ENCODE measurements at regions not wholly inside any gene's neighbourhood (a gene's known extent, or its start where the extent isn't known, plus 50 kb on each side); places are given as distances from the start of the nearest gene placed in this dataset.

DNA sequence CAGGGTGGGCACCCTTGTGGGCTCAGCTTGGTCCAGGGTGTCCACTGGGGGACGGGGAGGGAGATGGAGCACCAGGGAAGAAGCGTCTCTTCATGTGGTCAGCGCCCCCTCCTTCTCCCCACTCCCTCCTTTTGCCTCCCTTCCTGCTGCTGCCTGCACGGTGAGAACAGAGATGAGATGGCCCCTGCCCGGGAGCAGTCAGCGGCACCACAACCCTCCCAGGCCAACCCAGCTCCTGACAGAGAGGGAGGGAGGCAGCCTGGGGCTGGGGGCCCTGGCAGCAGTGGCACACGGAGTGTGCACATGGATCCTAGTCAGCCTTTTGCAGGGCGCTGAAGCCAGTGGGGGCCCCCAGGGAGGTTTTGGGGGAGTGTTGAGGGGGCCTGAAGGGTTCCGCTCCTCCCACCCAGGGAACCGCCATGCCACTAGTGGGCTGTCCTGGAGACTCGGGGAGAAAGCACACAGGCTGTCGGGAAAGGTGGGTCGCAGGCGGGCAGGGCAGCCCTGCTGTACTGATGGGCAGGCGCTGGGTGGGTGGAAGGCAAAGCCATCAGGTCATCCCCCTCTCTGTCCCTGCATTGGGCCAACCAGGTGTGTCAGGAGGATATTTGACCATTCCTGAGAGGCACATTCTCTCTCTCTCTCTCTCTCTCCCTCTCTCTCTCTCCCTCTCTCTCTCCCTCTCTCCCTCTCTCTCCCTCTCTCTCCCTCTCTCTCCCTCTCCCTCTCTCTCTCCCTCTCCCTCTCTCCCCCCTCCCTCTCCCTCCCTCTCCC lies 94.3 kb upstream of the BHLHE23 start:
- no peak overlapping the region for H3K4me3 ChIP-seq
- H3K9me3 ChIP-seq, result no peaks in the 10 kb centered on the region
- no peak overlapping the region for H3K27ac ChIP-seq
- H3K27me3 ChIP-seq, result peaks cover 0 to 49% of the 10 kb centered on the region in 2 donors
- no peak for TF ChIP-seq CTCF (IDR thresholded peaks at IDR 0.05)
- peaks cover 0 to 25% (median 14%) of the 10 kb centered on the region in 4 donors for H3K4me1 ChIP-seq
- no peaks in the 10 kb centered on the region for H3K36me3 ChIP-seq
- DNase-seq, result peak in 1 of 2 donors; percentile 59
- intact Hi-C loops (cut with DNase I; ENCODE audit: low total_unique reads), result no loop called here

DNA sequence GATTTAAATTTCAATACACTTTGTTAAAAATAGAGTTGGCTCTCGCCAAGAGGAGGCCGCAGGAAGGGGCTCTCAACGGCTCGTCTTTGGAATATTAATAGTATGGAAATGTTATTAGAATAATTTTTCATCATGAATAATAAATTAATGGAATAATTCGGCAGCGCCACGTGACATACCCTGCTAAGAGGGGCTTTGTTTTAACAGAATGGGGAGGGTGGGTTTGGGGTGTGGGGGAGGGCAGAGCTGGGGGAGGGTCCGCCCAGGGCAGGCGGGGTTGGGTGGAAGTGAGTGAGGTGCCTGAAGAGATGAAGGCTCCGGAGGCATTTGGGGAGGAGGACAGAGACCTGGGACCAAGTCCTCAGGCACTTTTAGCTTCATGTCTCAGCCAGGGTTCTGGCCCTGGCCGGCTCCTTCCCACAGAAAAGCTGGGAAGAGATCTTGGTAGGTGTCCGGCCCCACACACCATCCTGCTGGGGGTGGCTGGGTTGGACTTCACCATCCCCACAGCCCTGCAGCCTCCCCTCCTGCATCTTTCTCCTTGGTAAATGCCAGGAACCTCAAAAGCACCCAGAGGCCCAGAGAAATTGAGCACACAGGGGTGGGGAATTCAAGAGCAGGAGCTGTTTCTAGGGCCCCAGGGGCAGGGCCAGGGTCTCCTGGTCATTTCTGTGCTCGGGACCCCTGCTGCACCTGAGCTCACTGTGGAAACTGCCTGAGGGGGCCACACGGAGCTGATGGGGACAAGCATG lies 93.6 kb upstream of the BHLHE23 start:
- no peak for TF ChIP-seq CTCF (IDR thresholded peaks at IDR 0.05)
- Histone ChIP-seq H3K27me3 (peaks cover 0 to 57% of the 10 kb centered on the region in 2 donors), H3K36me3 (no peaks in the 10 kb centered on the region), H3K9me3 (no peaks in the 10 kb centered on the region), H3K27ac (no peak overlapping the region), H3K4me3 (no peak overlapping the region), H3K4me1 (peaks cover 0 to 17% (median 7%) of the 10 kb centered on the region in 4 donors)
- intact Hi-C loops (cut with DNase I; ENCODE audit: low total_unique reads), result no loop called here
- DNase-seq, result peak in 1 of 2 donors; percentile 47

- intact Hi-C loops (cut with DNase I; ENCODE audit: low total_unique reads), result no loop called here
- no peak for TF ChIP-seq CTCF (IDR thresholded peaks at IDR 0.05)
- Histone ChIP-seq H3K36me3 (no peaks in the 10 kb centered on the region), H3K4me3 (no peak overlapping the region), H3K4me1 (peaks cover 0 to 11% (median 5%) of the 10 kb centered on the region in 4 donors), H3K27me3 (peaks cover 0 to 63% of the 10 kb centered on the region in 2 donors), H3K27ac (no peak overlapping the region), H3K9me3 (no peaks in the 10 kb centered on the region)
- peak in 1 of 2 donors; percentile 55 for DNase-seq
These were observed 92.9 kb upstream of the BHLHE23 start for GRCh38 chr20:63099456-63100173.

DNA sequence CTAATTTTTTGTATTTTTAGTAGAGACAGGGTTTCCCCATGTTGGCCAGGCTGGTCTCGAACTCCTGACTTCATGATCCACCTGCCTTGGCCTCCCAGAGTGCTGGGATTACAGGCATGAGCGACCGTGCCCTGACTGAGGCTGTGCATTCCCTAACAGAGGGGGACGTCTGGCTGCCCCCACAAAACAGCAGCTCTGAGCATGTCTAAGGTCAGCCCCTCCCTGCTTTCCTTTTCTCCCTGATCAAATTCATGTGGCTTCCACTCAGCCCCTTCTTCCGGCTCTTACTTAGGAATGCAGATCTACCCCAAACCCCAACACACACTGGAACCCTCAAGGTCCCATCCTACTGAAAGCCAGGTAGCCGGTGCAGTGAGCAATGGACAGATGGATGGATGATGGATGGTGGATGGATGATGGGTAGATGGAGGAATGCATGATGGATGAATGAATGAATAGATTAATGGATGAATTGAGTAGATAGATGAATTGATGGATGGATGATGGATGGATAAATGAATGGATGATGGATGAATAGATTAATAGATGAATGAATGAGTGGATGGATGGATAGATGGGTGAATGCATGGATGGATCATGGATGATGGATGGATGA lies 91.5 kb upstream of the BHLHE23 start:
- no peak for TF ChIP-seq CTCF (IDR thresholded peaks at IDR 0.05)
- Histone ChIP-seq H3K36me3 (no peaks in the 10 kb centered on the region), H3K27ac (no peak overlapping the region), H3K4me3 (no peak overlapping the region), H3K9me3 (no peaks in the 10 kb centered on the region), H3K4me1 (peaks cover 0 to 11% (median 5%) of the 10 kb centered on the region in 4 donors), H3K27me3 (peaks cover 0 to 67% of the 10 kb centered on the region in 2 donors)
- intact Hi-C loops (cut with DNase I; ENCODE audit: low total_unique reads), result no loop called here
- DNase-seq, result peak in 1 of 2 donors; percentile 28

DNA sequence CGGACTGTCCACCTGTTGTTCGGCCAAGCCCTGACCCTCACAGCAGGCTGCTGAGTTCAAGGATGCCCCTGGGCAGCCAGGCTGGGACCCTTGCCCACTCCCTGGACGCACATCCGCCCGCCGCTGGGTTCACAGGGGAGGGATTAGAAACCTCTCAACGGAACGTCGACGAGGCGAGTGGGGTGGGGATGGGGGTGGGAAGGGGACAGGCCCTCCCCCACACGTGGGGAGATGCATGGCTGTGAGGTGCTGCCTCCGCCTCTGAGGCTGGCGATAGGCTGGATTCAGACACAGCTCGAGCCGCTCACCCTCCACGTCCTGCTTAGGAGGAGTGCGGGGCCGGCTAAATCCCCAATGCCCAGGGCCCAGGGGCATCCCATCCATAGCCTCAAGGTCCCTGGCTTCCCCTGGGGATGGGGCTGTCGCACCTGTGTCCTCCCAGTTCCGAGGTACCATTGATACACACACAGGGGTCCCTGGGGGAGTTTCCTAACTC lies 90.6 kb upstream of the BHLHE23 start:
- no peaks in the 10 kb centered on the region for H3K9me3 ChIP-seq
- TF ChIP-seq CTCF (IDR thresholded peaks at IDR 0.05), result no peak
- intact Hi-C loops (cut with DNase I; ENCODE audit: low total_unique reads), result no loop called here
- no peak overlapping the region for H3K4me3 ChIP-seq
- H3K27ac ChIP-seq, result no peak overlapping the region
- H3K36me3 ChIP-seq, result no peaks in the 10 kb centered on the region
- peak in 1 of 2 donors; percentile 61 for DNase-seq
- peaks cover 0 to 74% of the 10 kb centered on the region in 2 donors for H3K27me3 ChIP-seq
- H3K4me1 ChIP-seq, result peaks cover 0 to 3% (median 1%) of the 10 kb centered on the region in 4 donors
